GM23248 (cell line): ENCODE measurements at regions not wholly inside any gene's neighbourhood (a gene's known extent, or its start where the extent isn't known, plus 50 kb on each side); places are given as distances from the start of the nearest gene placed in this dataset.

Experiments used
- EZH2 ChIP-seq: fragments of 200-600 bp; sonication (generic); IDR thresholded peaks from 2 replicates; pipeline ENCODE4 v1.6.1; 2018; ENCODE audit warnings: antibody characterized with exemption, mild to moderate bottlenecking; ENCODE audit not compliant: insufficient read depth, poor library complexity, severe bottlenecking
- EZH2phosphoT487 ChIP-seq: fragments of 200-600 bp; sonication (generic); IDR thresholded peaks from 2 replicates; pipeline ENCODE4 v1.6.1; 2018; ENCODE audit warnings: antibody characterized with exemption, moderate library complexity, mild to moderate bottlenecking, low read depth; ENCODE audit not compliant: insufficient read depth

DNA sequence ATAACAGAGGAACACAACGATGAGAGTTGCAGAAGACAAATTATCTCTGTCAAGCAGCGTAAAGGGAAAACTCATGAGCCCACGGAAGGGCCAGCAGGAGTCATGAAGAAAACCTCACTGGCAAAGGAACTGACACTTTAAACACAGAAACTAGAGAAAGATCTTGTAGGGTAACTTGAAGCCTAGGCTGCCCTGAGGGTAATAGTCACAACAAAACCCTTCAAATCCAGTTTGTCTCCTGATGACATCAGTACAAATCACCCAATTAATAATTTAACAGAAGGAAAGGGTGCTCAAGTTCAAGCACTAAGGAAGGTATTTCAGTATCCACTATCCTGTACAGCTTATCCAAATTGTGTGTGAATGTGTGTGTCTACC lies 549.1 kb downstream of the MTRR start:
- no peak for TF ChIP-seq EZH2phosphoT487
- no peak for TF ChIP-seq EZH2
